Natural killer cell (primary cell): ENCODE measurements at regions not wholly inside any gene's neighbourhood (a gene's known extent, or its start where the extent isn't known, plus 50 kb on each side); places are given as distances from the start of the nearest gene placed in this dataset.

ENCODE experiments used
- ATAC-seq, 3 donors: fragments of 150-1000 bp in 2 of 3; fragments of 200-7000 bp in 1 of 3; cut with Tn5 transposase; 1 replicate in 1 of 3; 2 replicates in 2 of 3; pipeline ENCODE4 v1.10.0; 2021; ENCODE audit warnings: mild to moderate bottlenecking in 2 of 3, moderate library complexity in 2 of 3
- DNase-seq, 2 donors: peaks; one replicate each; pipeline versions ENCODE4 v3.0.0 to v3.0.0-alpha.2; 2013 to 2021; ENCODE audit warnings: mixed read lengths in 1 of 2
- H3K27ac ChIP-seq: one replicate; pipeline ENCODE4 v1.5.1; 2013; ENCODE audit warnings: mild to moderate bottlenecking, low read length
- H3K27me3 ChIP-seq: one replicate; pipeline ENCODE4 v1.6.1; 2013; ENCODE audit warnings: low read length; ENCODE audit not compliant: control insufficient read depth, insufficient read depth
- H3K36me3 ChIP-seq: one replicate; pipeline ENCODE4 v1.6.1; 2013; ENCODE audit warnings: low read length; ENCODE audit not compliant: control insufficient read depth, insufficient read depth
- H3K4me1 ChIP-seq: one replicate; pipeline ENCODE4 v1.6.1; 2013; ENCODE audit warnings: low read length; ENCODE audit not compliant: control insufficient read depth, insufficient read depth
- H3K4me3 ChIP-seq: one replicate; pipeline ENCODE4 v1.5.1; 2013; ENCODE audit warnings: low read length
- H3K9me3 ChIP-seq: one replicate; pipeline ENCODE4 v1.6.1; 2013; ENCODE audit warnings: low read length; ENCODE audit not compliant: control insufficient read depth, insufficient read depth
- H3K27ac Mint-ChIP-seq, 2 donors: one replicate each; pipeline ENCODE4 v1.8.0; 2022; ENCODE audit warnings: mild to moderate bottlenecking in 2 of 2, mixed read lengths in 2 of 2, moderate library complexity in 1 of 2
- H3K27me3 Mint-ChIP-seq, 2 donors: one replicate each; pipeline ENCODE4 v1.8.0; 2022; ENCODE audit warnings: low read depth in 2 of 2, mixed read lengths in 2 of 2
- H3K36me3 Mint-ChIP-seq: one replicate; pipeline ENCODE4 v1.8.0; 2022; ENCODE audit warnings: mixed read lengths
- H3K4me1 Mint-ChIP-seq, 2 donors: one replicate each; pipeline ENCODE4 v1.8.0; 2022; ENCODE audit warnings: mixed read lengths in 2 of 2
- H3K4me3 Mint-ChIP-seq: one replicate; pipeline ENCODE4 v1.8.0; 2022; ENCODE audit warnings: mild to moderate bottlenecking, moderate library complexity, mixed read lengths
- H3K9me3 Mint-ChIP-seq, 2 donors: one replicate each; pipeline ENCODE4 v1.8.0; 2022; ENCODE audit warnings: mixed read lengths in 2 of 2
- WGBS: methylation state at CpG from one replicate; pipeline ENCODE4 v1.1.7; 2013; ENCODE audit warnings: missing lambda C conversion rate; ENCODE audit not compliant: insufficient coverage; 5-methylcytosine and 5-hydroxymethylcytosine counted together
- intact Hi-C: fragments of 100-400 bp; cut with micrococcal nuclease; formaldehyde crosslinking; loops from one replicate; pipeline ENCODE4 v1.14.2; 2022
- TF ChIP-seq, protein P1 (sequence below): fragments of 200-600 bp; IDR thresholded peaks from one replicate; pipeline ENCODE4 v1.8.0; 2022; ENCODE audit warnings: antibody characterized with exemption

DNA sequence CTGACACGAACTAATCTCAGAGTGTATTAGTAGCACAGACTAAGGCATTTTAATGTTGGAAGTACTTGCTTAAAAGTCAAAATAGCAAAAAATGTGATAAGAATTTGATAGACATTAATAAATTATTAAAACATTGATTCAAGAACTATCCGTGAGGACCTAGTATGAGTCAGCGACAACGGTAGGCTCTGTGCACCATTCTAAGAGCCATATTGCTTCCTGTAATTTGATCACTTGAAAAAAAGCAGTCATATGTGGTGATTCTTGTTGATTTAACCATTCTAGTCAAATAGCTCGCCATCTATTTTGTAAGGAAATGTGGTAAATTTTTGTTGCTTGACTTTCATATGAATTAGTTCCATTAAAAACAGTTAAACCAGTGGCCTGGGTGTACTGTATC lies 534.9 kb upstream of the ARRDC4 start:
- Mint-ChIP-seq H3K9me3 (peaks cover 0 to 2% of the 10 kb centered on the region in 2 donors), H3K4me1 (no peaks in the 10 kb centered on the region), H3K4me3 (no peak overlapping the region), H3K27me3 (no peaks in the 10 kb centered on the region), H3K36me3 (no peaks in the 10 kb centered on the region), H3K27ac (no peak overlapping the region)
- no peaks in the 10 kb centered on the region for H3K4me1 ChIP-seq
- intact Hi-C loops, result no loop called here
- peaks cover 3% of the 10 kb centered on the region for H3K9me3 ChIP-seq
- H3K27ac ChIP-seq, result no peak overlapping the region
- WGBS, result 86% methylated on average over 4 of the region's 5 CpGs
- H3K36me3 ChIP-seq, result no peaks in the 10 kb centered on the region
- ATAC-seq (no peak), DNase-seq (no peak)
- H3K27me3 ChIP-seq, result no peaks in the 10 kb centered on the region
- TF ChIP-seq, protein P1, sequence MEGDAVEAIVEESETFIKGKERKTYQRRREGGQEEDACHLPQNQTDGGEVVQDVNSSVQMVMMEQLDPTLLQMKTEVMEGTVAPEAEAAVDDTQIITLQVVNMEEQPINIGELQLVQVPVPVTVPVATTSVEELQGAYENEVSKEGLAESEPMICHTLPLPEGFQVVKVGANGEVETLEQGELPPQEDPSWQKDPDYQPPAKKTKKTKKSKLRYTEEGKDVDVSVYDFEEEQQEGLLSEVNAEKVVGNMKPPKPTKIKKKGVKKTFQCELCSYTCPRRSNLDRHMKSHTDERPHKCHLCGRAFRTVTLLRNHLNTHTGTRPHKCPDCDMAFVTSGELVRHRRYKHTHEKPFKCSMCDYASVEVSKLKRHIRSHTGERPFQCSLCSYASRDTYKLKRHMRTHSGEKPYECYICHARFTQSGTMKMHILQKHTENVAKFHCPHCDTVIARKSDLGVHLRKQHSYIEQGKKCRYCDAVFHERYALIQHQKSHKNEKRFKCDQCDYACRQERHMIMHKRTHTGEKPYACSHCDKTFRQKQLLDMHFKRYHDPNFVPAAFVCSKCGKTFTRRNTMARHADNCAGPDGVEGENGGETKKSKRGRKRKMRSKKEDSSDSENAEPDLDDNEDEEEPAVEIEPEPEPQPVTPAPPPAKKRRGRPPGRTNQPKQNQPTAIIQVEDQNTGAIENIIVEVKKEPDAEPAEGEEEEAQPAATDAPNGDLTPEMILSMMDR, result no peak
- H3K4me3 ChIP-seq, result no peak overlapping the region

DNA sequence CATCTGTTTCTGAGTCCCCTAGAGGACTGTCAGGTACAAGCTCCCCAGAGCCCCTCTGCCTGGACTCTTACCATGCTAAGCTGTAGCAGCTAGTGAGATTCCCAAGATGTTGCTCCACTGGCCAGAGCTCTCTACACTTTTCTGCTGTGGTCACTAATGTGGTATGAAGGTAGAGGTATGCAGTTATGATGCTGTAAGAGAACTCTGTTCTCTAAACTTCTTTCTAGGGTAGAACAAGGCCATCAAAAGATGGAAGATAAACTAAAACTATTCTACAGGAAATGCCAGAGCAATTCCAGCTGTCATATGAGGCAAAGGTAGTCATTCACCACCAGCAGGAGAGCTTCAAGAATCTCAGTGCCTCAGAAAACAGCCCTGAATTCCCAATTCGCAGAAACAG lies 517.4 kb upstream of the ARRDC4 start:
- DNase-seq, result no peak
- no peaks in the 10 kb centered on the region for H3K4me1 ChIP-seq
- TF ChIP-seq, protein P1, result no peak
- Mint-ChIP-seq H3K4me1 (no peaks in the 10 kb centered on the region), H3K36me3 (no peaks in the 10 kb centered on the region), H3K27me3 (no peaks in the 10 kb centered on the region), H3K4me3 (no peak overlapping the region), H3K9me3 (peaks cover 0 to 9% of the 10 kb centered on the region in 2 donors), H3K27ac (no peak overlapping the region)
- H3K4me3 ChIP-seq, result no peak overlapping the region
- H3K27ac ChIP-seq, result no peak overlapping the region
- no peaks in the 10 kb centered on the region for H3K36me3 ChIP-seq
- no peak for ATAC-seq
- intact Hi-C loops, result no loop called here
- WGBS, result 58% methylated on average over 1 of the region's 1 CpG
- no peaks in the 10 kb centered on the region for H3K27me3 ChIP-seq
- no peaks in the 10 kb centered on the region for H3K9me3 ChIP-seq

DNA sequence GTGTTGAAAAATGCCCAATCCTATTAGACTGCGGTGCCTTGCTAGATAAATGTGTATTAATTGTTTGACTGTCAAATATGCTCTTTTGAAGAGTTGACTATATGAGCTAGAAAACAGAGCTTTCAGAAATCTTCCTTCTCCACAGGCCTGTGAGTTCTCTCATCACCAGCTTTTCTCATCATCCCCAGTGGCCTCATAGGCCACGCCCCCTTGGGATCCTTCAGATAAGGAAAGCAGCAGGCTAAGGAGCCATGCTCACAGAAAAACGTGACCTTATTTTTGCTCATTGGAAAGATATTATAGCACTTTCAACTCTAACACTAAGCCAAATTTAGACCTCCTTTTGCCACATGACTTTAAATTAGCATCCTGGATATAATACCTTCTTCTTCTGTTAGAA lies 514.4 kb upstream of the ARRDC4 start:
- Mint-ChIP-seq H3K9me3 (peaks cover 0 to 11% of the 10 kb centered on the region in 2 donors), H3K4me1 (no peaks in the 10 kb centered on the region), H3K27me3 (no peaks in the 10 kb centered on the region), H3K4me3 (no peak overlapping the region), H3K36me3 (no peaks in the 10 kb centered on the region), H3K27ac (no peak overlapping the region)
- TF ChIP-seq, protein P1, result no peak
- Histone ChIP-seq H3K4me3 (no peak overlapping the region), H3K36me3 (no peaks in the 10 kb centered on the region), H3K27me3 (no peaks in the 10 kb centered on the region), H3K4me1 (no peaks in the 10 kb centered on the region), H3K9me3 (no peaks in the 10 kb centered on the region), H3K27ac (no peak overlapping the region)
- WGBS, result 80% methylated on average over 3 of the region's 3 CpGs
- intact Hi-C loops, result no loop called here
- DNase-seq (no peak), ATAC-seq (no peak)

DNA sequence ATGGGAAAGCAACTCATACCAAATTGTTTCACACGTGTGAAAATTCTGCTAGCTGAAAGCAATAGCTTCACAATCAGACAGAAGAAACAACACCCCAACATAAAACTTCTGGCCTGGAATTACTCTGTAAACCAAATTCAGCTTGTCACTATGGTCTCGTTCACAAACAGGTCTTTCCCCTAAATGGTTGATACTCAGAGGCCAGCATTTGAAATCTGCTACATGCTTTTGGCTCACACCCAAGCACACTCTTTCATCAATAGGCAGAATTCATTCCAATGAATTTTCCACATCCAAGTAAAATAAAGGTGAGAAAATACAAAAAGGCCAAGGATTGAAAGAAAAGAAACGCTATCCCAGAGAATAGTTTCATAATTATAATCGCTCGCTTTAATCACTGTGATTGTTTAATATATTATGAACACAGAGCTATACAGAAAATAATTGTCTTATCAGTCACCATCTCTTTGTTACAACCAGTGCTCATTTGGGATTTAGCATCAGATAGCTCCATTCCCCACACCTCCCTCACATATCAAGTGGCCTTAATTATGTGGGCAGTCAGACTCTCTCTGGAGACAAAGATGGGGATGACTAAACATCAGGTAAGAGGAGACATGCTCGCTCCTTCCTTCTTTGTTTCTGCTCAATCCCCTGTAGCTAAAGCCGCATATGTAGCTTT lies 503.8 kb upstream of the ARRDC4 start:
- Mint-ChIP-seq H3K4me3 (no peak overlapping the region), H3K4me1 (no peaks in the 10 kb centered on the region), H3K27me3 (no peaks in the 10 kb centered on the region), H3K36me3 (no peaks in the 10 kb centered on the region), H3K9me3 (no peaks in the 10 kb centered on the region), H3K27ac (no peak overlapping the region)
- ATAC-seq, result no peak
- no peaks in the 10 kb centered on the region for H3K36me3 ChIP-seq
- intact Hi-C loops, result no loop called here
- no peaks in the 10 kb centered on the region for H3K4me1 ChIP-seq
- no peak for DNase-seq
- TF ChIP-seq, protein P1, result no peak
- H3K27me3 ChIP-seq, result no peaks in the 10 kb centered on the region
- no peaks in the 10 kb centered on the region for H3K9me3 ChIP-seq
- WGBS, result 82% methylated on average over 4 of the region's 7 CpGs
- no peak overlapping the region for H3K27ac ChIP-seq
- no peak overlapping the region for H3K4me3 ChIP-seq
